Loucy (cell line): ENCODE measurements at regions not wholly inside any gene's neighbourhood (a gene's known extent, or its start where the extent isn't known, plus 50 kb on each side); places are given as distances from the start of the nearest gene placed in this dataset.

Experiments used
- H2AFZ ChIP-seq: fragments of 200-600 bp; sonication (generic); 2 replicates; pipeline ENCODE4 v1.6.0; 2016; ENCODE audit warnings: antibody characterized with exemption, mild to moderate bottlenecking, low read length, moderate library complexity
- H3F3A ChIP-seq: fragments of 200-600 bp; 2 replicates; pipeline ENCODE4 v1.6.0; 2016; ENCODE audit warnings: antibody characterized with exemption, low read depth, mild to moderate bottlenecking
- H3K27me3 ChIP-seq: fragments of 200-600 bp; sonication (generic); 2 replicates; pipeline ENCODE4 v1.6.1; 2014; ENCODE audit warnings: low read length, mild to moderate bottlenecking; ENCODE audit not compliant: insufficient read depth, poor library complexity, severe bottlenecking
- H3K36me3 ChIP-seq: fragments of 200-600 bp; sonication (generic); 2 replicates; pipeline ENCODE4 v1.6.1; 2016; ENCODE audit warnings: low read length; ENCODE audit not compliant: insufficient read depth
- H3K4me1 ChIP-seq: fragments of 200-600 bp; sonication (generic); 2 replicates; pipeline ENCODE4 v1.5.1; 2014; ENCODE audit warnings: low read length, mild to moderate bottlenecking; ENCODE audit not compliant: insufficient read depth, poor library complexity, severe bottlenecking
- H3K4me2 ChIP-seq: fragments of 200-600 bp; sonication (generic); 2 replicates; pipeline ENCODE4 v1.6.0; 2014; ENCODE audit warnings: antibody characterized with exemption, low read length, low read depth, mild to moderate bottlenecking; ENCODE audit not compliant: poor library complexity, severe bottlenecking
- H3K4me3 ChIP-seq: fragments of 200-600 bp; sonication (generic); 2 replicates; pipeline ENCODE4 v1.5.1; 2014; ENCODE audit warnings: low read length, mild to moderate bottlenecking, mixed read lengths; ENCODE audit not compliant: poor library complexity, severe bottlenecking
- H3K79me2 ChIP-seq: fragments of 200-600 bp; sonication (generic); 2 replicates; pipeline ENCODE4 v1.6.1; 2014; ENCODE audit warnings: low read length; ENCODE audit not compliant: insufficient read depth
- H3K9ac ChIP-seq: fragments of 200-600 bp; sonication (generic); 2 replicates; pipeline ENCODE4 v1.6.0; 2014; ENCODE audit warnings: mild to moderate bottlenecking, low read depth, low read length, moderate library complexity; ENCODE audit not compliant: poor library complexity, severe bottlenecking
- H3K9me2 ChIP-seq: fragments of 200-600 bp; sonication (generic); replicated peaks from 2 replicates; pipeline ENCODE4 v1.6.1; 2016; ENCODE audit warnings: low read depth, low read length, mixed read lengths
- H3K9me3 ChIP-seq: fragments of 200-600 bp; sonication (generic); 2 replicates; pipeline ENCODE4 v1.6.1; 2014; ENCODE audit warnings: mild to moderate bottlenecking, antibody characterized with exemption, low read length, low read depth; ENCODE audit not compliant: insufficient read depth
- H4K20me1 ChIP-seq: fragments of 200-600 bp; sonication (generic); 2 replicates; pipeline ENCODE4 v1.6.0; 2014; ENCODE audit warnings: antibody characterized with exemption, low read length, mild to moderate bottlenecking; ENCODE audit not compliant: insufficient read depth, poor library complexity, severe bottlenecking
- CTCF ChIP-seq: fragments of 200-600 bp; sonication (generic); conservative IDR thresholded peaks from 2 replicates; pipeline ENCODE4 v1.5.1; 2014; ENCODE audit warnings: mild to moderate bottlenecking, antibody characterized with exemption, low read length
- EZH2phosphoT487 ChIP-seq: fragments of 200-600 bp; IDR thresholded peaks from 2 replicates; pipeline ENCODE4 v1.6.1; 2018; ENCODE audit warnings: antibody characterized with exemption, mild to moderate bottlenecking, moderate library complexity, borderline replicate concordance

- peaks cover 6% of the 10 kb centered on the region for H3K4me1 ChIP-seq
- no peaks in the 10 kb centered on the region for H3K9me2 ChIP-seq
- TF ChIP-seq EZH2phosphoT487 (no peak), CTCF (no peak)
- H3K9me3 ChIP-seq = no peaks in the 10 kb centered on the region
- no peak overlapping the region for H2AFZ ChIP-seq
- no peaks in the 10 kb centered on the region for H3K79me2 ChIP-seq
- H3K36me3 ChIP-seq = no peaks in the 10 kb centered on the region
- H3K9ac ChIP-seq = no peak overlapping the region
- H3K4me2 ChIP-seq = no peak overlapping the region
- no peaks in the 10 kb centered on the region for H3K27me3 ChIP-seq
- no peak overlapping the region for H3K4me3 ChIP-seq
- no peaks in the 10 kb centered on the region for H3F3A ChIP-seq
- no peaks in the 10 kb centered on the region for H4K20me1 ChIP-seq
Measured at GRCh38 chr3:109926376-109926775, 589.0 kb upstream of the DPPA4 start.

DNA sequence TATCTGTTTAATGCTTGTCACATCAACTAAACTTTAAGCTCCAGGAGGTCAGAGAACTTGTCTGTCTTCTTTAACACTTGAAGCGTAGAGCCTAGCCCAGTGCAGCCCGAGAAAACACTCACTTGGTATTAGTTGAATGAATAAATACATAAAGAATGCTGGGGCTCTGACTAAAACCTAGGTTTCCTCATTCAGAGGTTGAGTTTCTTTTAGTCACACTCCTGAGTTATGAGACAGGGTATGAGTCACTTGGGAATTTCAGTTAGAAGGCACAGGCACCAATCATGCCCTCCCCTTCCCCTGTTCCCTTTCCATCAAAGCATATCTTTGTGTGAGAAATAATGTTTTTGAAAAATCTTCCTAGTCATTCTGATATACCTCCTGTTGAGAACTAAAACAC lies 589.8 kb upstream of the DPPA4 start:
- Histone ChIP-seq H3K9me2 (no peaks in the 10 kb centered on the region), H3F3A (no peaks in the 10 kb centered on the region), H3K36me3 (no peaks in the 10 kb centered on the region), H3K79me2 (no peaks in the 10 kb centered on the region), H3K4me2 (no peak overlapping the region), H3K4me3 (no peak overlapping the region), H3K9ac (no peak overlapping the region), H4K20me1 (no peaks in the 10 kb centered on the region), H2AFZ (no peak overlapping the region), H3K9me3 (no peaks in the 10 kb centered on the region), H3K4me1 (no peaks in the 10 kb centered on the region), H3K27me3 (no peaks in the 10 kb centered on the region)
- TF ChIP-seq EZH2phosphoT487 (no peak), CTCF (no peak)

DNA sequence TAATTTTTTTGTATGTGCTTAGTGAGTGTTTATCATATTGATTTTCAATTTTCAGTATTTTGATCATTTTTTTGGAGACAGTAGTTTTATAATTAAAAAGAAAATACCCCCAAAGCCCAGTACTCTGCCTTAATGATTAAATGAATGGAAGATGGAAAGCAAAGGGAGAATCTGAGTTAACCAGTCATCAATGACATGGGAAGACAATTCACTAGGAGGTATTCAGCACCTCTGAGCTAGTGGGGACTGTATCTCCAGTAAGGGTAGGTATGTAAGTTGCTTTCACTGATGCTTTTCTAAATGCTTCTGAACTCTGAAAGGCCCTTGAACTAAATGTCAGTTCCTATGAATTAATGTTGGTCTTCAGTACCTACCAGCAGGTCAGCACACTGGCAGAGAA lies 590.4 kb upstream of the DPPA4 start:
- H3K4me2 ChIP-seq = no peak overlapping the region
- TF ChIP-seq CTCF (no peak), EZH2phosphoT487 (no peak)
- no peak overlapping the region for H3K4me3 ChIP-seq
- H3F3A ChIP-seq = no peaks in the 10 kb centered on the region
- no peaks in the 10 kb centered on the region for H3K9me3 ChIP-seq
- H3K4me1 ChIP-seq = no peaks in the 10 kb centered on the region
- H3K79me2 ChIP-seq = no peaks in the 10 kb centered on the region
- no peak overlapping the region for H2AFZ ChIP-seq
- no peaks in the 10 kb centered on the region for H4K20me1 ChIP-seq
- H3K27me3 ChIP-seq = no peaks in the 10 kb centered on the region
- H3K36me3 ChIP-seq = no peaks in the 10 kb centered on the region
- no peak overlapping the region for H3K9ac ChIP-seq
- H3K9me2 ChIP-seq = no peaks in the 10 kb centered on the region
